D721Med (cell line): ENCODE measurements at regions not wholly inside any gene's neighbourhood (a gene's known extent, or its start where the extent isn't known, plus 50 kb on each side); places are given as distances from the start of the nearest gene placed in this dataset.

Source experiments
- DNase-seq: peaks from one replicate; pipeline ENCODE4 v3.0.0; 2011; ENCODE audit warnings: low spot score; ENCODE audit not compliant: insufficient read length
- FAIRE-seq: peaks from 2 replicates; lab custom pipeline; 2011; peaks lifted over from hg19 to GRCh38; lab: Jason Lieb, UNC
- CTCF ChIP-seq: IDR thresholded peaks from 2 replicates; pipeline ENCODE4 v1.5.1; 2012; ENCODE audit warnings: mild to moderate bottlenecking, control low read depth; ENCODE audit not compliant: insufficient read depth; ENCODE audit errors: missing control alignments

GRCh38 chr12:87231818-87232217 is 797.4 kb downstream of the C12orf50 start:
- no peak for TF ChIP-seq CTCF
- FAIRE-seq = no peak
- no peak for DNase-seq

DNA sequence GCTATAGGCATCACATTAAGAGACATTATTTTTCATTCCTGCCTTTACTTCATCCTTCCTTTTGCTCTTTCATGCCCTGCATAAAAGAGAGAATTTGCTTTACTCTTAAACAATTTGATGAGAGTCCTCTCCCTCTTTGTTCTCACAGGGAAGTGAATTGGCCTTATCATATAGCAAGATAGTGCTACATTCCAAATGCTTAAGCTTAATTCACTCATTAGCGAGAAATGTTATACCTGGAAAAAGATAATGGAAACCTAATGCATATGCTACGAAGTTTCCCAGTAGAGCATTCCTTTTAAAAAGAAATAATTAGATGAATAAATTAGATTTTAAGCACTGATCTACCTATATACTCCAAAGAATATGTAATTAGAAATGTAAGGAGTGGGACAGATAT is 798.8 kb downstream of the C12orf50 start:
- FAIRE-seq = no peak
- no peak for DNase-seq

DNA sequence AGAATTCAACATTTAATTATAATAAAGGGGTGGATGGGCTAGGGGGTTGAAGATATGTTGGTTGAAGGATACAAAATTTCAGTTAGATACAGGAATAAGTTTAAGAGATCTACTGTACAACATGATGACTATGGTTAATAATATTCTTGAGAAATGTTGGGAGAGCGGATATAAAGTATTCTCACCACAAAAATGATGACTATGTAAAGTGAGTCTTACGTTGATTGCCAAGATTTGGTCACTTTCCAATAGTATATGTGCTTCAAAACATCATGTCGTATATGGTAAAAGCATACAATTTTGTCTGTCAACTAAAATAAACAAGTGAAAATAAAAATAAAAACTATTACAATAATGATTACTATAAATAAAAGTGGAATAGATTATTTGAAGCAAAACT is 802.0 kb downstream of the C12orf50 start:
- TF ChIP-seq CTCF = no peak
- FAIRE-seq (no peak), DNase-seq (no peak)

More for the DNA sequence above, 798.8 kb downstream of the C12orf50 start:
- TF ChIP-seq CTCF = no peak

GRCh38 chr12:87217491-87217890 is 811.7 kb downstream of the C12orf50 start:
- FAIRE-seq (no peak), DNase-seq (no peak)
- TF ChIP-seq CTCF = no peak

- no peak for TF ChIP-seq CTCF
- DNase-seq = no peak
- FAIRE-seq = no peak
These were observed 812.8 kb downstream of the C12orf50 start for GRCh38 chr12:87216436-87216835.

GRCh38 chr12:87202189-87202588 is 827.0 kb downstream of the C12orf50 start:
- no peak for TF ChIP-seq CTCF
- FAIRE-seq (no peak), DNase-seq (no peak)

DNA sequence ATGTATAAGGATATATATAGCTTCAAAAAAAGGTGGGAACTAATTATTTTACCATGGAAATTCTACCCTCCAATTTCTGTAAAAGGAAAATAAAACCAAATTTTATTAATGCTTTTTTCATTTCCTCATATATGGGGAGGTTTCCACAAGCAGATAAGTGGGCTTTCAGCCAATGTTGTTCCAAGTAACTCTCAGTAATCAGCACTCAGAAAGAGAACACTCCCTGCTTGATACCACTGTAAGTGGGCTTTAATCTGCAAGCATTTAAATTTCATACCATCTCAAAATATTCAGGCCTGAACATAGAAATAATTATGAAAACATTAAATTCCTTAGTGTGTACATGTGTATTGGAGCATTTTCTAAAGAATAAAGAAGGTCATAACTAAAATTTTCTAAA is 827.6 kb downstream of the C12orf50 start:
- no peak for TF ChIP-seq CTCF
- DNase-seq (no peak), FAIRE-seq (no peak)
